HepG2 (cell line): ENCODE measurements at regions not wholly inside any gene's neighbourhood (a gene's known extent, or its start where the extent isn't known, plus 50 kb on each side); places are given as distances from the start of the nearest gene placed in this dataset.
"Not testable (repeated sequence)": the region's sequence is repeated elsewhere in the genome, so short reads cannot be mapped to it uniquely, and the experiment has no call there.

Experiments
- EZH2 ChIP-seq: conservative IDR thresholded peaks from 2 replicates; pipeline ENCODE4 v1.6.1; 2012; ENCODE audit warnings: mild to moderate bottlenecking, low read depth, low read length, moderate library complexity
- FOXJ3 ChIP-seq: sonication (generic); formaldehyde crosslinking; IDR thresholded peaks from 2 replicates; pipeline ENCODE4 v1.4.0; 2020; ENCODE audit warnings: missing genetic modification reagents, mild to moderate bottlenecking, borderline replicate concordance
- JUN ChIP-seq: sonication (generic); formaldehyde crosslinking; IDR thresholded peaks from 2 replicates; pipeline ENCODE4 v1.4.0; 2020; ENCODE audit warnings: mild to moderate bottlenecking, missing genetic modification reagents
- MAFF ChIP-seq: IDR thresholded peaks from 2 replicates; pipeline ENCODE4 v1.6.1; 2011; ENCODE audit warnings: low read depth, low read length, improper control_type of control experiment
- ZNF431 ChIP-seq: sonication (generic); formaldehyde crosslinking; IDR thresholded peaks from 2 replicates; pipeline ENCODE4 v1.9.0; 2022; ENCODE audit warnings: missing genetic modification reagents, low read depth, mild to moderate bottlenecking, borderline replicate concordance

- not testable (repeated sequence) for TF ChIP-seq MAFF; ZNF431 (CRISPR knock-in tag); EZH2; JUN; FOXJ3
Measured at GRCh38 chr12:131475012-131475411, 235.9 kb upstream of the SFSWAP start.
